Coronary artery (tissue), 2 donors: ENCODE measurements at regions not wholly inside any gene's neighbourhood (a gene's known extent, or its start where the extent isn't known, plus 50 kb on each side); places are given as distances from the start of the nearest gene placed in this dataset.

Source experiments
- DNase-seq: peaks from one replicate; pipeline ENCODE4 v3.0.0-alpha.2; 2017; ENCODE audit warnings: low spot score
- H3K27ac ChIP-seq, 2 donors: fragments of 200-600 bp; sonication (generic); one replicate each; pipeline ENCODE4 v1.5.1; 2016 to 2019
- H3K4me3 ChIP-seq: fragments of 200-600 bp; sonication (generic); 2 replicates; pipeline ENCODE4 v1.5.1; 2016; ENCODE audit warnings: mild to moderate bottlenecking, moderate library complexity
- TF ChIP-seq, protein P1 (sequence below): fragments of 200-600 bp; sonication (generic); IDR thresholded peaks from one replicate; pipeline ENCODE4 v1.5.1; 2019; ENCODE audit warnings: antibody characterized with exemption

DNA sequence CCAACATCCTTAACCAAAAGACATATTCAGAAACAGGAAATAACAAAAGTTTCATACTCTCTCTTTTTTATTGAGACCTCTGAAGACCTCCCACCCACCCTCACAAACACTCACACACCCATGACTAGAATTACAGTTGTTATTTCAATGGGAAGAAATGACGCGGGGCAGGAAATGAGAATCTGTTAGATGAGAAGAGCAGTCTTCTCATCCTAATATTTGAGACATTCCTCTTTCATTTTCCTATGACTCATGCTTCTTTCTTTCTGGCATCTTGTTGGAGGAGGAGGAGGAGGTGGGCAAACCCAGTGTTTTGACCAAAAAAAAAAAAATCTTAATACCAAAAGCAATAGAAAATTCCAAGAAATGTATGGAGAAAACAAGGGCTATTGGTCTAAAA lies 179.5 kb upstream of the TARS1 start:
- no peak for DNase-seq
- TF ChIP-seq, protein P1, sequence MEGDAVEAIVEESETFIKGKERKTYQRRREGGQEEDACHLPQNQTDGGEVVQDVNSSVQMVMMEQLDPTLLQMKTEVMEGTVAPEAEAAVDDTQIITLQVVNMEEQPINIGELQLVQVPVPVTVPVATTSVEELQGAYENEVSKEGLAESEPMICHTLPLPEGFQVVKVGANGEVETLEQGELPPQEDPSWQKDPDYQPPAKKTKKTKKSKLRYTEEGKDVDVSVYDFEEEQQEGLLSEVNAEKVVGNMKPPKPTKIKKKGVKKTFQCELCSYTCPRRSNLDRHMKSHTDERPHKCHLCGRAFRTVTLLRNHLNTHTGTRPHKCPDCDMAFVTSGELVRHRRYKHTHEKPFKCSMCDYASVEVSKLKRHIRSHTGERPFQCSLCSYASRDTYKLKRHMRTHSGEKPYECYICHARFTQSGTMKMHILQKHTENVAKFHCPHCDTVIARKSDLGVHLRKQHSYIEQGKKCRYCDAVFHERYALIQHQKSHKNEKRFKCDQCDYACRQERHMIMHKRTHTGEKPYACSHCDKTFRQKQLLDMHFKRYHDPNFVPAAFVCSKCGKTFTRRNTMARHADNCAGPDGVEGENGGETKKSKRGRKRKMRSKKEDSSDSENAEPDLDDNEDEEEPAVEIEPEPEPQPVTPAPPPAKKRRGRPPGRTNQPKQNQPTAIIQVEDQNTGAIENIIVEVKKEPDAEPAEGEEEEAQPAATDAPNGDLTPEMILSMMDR: no peak
- H3K27ac ChIP-seq: no peak overlapping the region
- H3K4me3 ChIP-seq: no peak overlapping the region

GRCh38 chr5:33261747-33262146 lies 179.0 kb upstream of the TARS1 start:
- Histone ChIP-seq H3K4me3 (no peak overlapping the region), H3K27ac (no peak overlapping the region)
- DNase-seq: no peak
- TF ChIP-seq, protein P1: no peak

DNA sequence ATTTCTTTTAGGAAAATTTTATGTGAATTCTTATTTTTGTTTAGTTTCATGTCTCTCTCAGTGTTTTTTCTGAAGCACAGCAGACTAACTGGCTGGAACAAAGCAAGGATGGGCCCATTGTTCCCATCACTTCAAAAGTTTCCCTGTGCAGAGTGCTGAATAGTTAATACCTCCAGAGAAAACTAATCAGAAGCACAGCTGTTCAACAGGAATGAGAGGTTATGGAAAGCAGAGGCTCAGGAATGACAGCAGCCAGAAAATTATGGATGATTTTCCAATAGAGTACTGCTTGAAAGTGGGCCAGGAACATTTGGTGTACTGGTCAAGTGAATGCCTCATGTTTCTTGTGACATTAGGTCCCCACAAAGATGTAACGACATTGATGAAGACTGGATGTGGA lies 173.0 kb upstream of the TARS1 start:
- H3K27ac ChIP-seq: no peak overlapping the region
- DNase-seq: no peak
- TF ChIP-seq, protein P1: no peak
- H3K4me3 ChIP-seq: no peak overlapping the region

DNA sequence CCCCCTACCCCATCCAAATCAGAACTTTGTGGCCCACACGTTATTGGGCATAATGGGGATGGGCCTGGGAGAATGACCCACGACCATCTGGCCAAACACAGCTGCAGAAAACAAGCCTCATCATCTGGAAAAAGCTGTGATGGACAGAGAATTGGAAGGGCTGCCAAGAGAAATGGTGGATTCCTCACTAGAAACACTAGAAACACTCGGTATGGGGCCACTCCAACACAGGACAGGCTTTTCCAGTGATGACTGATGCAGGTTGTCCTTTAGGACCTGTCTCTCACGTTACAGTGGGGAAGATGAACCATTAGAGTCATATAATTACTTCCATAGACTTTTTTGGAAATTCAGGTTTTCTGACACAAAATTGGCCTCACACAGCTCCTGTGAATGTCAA lies 172.4 kb upstream of the TARS1 start:
- no peak for DNase-seq
- H3K4me3 ChIP-seq: no peak overlapping the region
- H3K27ac ChIP-seq: no peak overlapping the region
- TF ChIP-seq, protein P1: no peak

- H3K4me3 ChIP-seq: no peak overlapping the region
- no peak for DNase-seq
- H3K27ac ChIP-seq: no peak overlapping the region
- TF ChIP-seq, protein P1: no peak
Measured at GRCh38 chr5:33270671-33271070, 170.1 kb upstream of the TARS1 start.

DNA sequence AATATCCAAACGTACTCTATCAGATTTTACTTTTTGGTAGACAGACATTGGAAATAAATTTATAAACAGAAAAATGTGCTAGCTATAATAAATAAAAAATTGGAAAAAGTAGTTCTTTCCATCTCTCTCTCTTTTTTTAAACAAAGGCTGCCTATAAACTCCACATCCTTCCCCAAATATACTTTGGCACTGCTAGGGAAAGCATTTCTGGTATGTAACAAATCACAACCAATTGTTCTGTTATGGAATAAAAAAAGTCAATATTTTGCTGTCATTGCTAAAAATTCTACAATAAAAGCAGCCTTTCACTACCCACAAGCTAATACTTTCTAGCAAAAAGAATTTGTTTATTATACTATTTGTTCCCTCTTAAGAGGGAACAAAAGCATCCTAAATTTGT lies 169.2 kb upstream of the TARS1 start:
- H3K27ac ChIP-seq: no peak overlapping the region
- no peak for DNase-seq
- TF ChIP-seq, protein P1: no peak
- no peak overlapping the region for H3K4me3 ChIP-seq

GRCh38 chr5:33272288-33272687 lies 168.5 kb upstream of the TARS1 start:
- no peak for DNase-seq
- H3K27ac ChIP-seq: no peak overlapping the region
- TF ChIP-seq, protein P1: no peak
- no peak overlapping the region for H3K4me3 ChIP-seq
